GM19452 (cell line): ENCODE measurements at regions not wholly inside any gene's neighbourhood (a gene's known extent, or its start where the extent isn't known, plus 50 kb on each side); places are given as distances from the start of the nearest gene placed in this dataset.
"Not testable (repeated sequence)": the region's sequence is repeated elsewhere in the genome, so short reads cannot be mapped to it uniquely, and the experiment has no call there.

ENCODE experiments used
- ATAC-seq: cut with Tn5 transposase; IDR thresholded peaks from one replicate; pipeline ENCODE4 v1.9.1; 2021; ENCODE audit not compliant: unreplicated experiment

GRCh38 chr2:58466804-58467203 lies 225.7 kb upstream of the FANCL start:
- ATAC-seq = no peak

GRCh38 chr2:58466021-58466420 lies 224.9 kb upstream of the FANCL start:
- not testable (repeated sequence) for ATAC-seq

GRCh38 chr2:58460670-58461069 lies 219.5 kb upstream of the FANCL start:
- ATAC-seq = no peak

GRCh38 chr2:58449286-58450010 lies 208.3 kb upstream of the FANCL start:
- ATAC-seq = peak; percentile 83

GRCh38 chr2:58448845-58449244 lies 207.7 kb upstream of the FANCL start:
- no peak for ATAC-seq

- no peak for ATAC-seq
These were observed 207.0 kb upstream of the FANCL start for GRCh38 chr2:58448065-58448507.

GRCh38 chr2:58447586-58447985 lies 206.5 kb upstream of the FANCL start:
- ATAC-seq = no peak

- no peak for ATAC-seq
These were observed 200.5 kb upstream of the FANCL start for GRCh38 chr2:58441643-58442042.

GRCh38 chr2:58436872-58437271 lies 195.7 kb upstream of the FANCL start:
- ATAC-seq = no peak

GRCh38 chr2:58435246-58435645 lies 194.1 kb upstream of the FANCL start:
- ATAC-seq = no peak

- ATAC-seq = no peak
These were observed 193.6 kb upstream of the FANCL start for GRCh38 chr2:58434692-58435091.

- ATAC-seq = no peak
These were observed 191.5 kb upstream of the FANCL start for GRCh38 chr2:58432491-58433170.

GRCh38 chr2:58429014-58429875 lies 188.1 kb upstream of the FANCL start:
- no peak for ATAC-seq

- no peak for ATAC-seq
These were observed 187.2 kb upstream of the FANCL start for GRCh38 chr2:58428096-58429013.

- no peak for ATAC-seq
These were observed 186.5 kb upstream of the FANCL start for GRCh38 chr2:58427572-58428095.

- ATAC-seq = no peak
These were observed 184.2 kb upstream of the FANCL start for GRCh38 chr2:58425368-58425767.

GRCh38 chr2:58419983-58420382 lies 178.9 kb upstream of the FANCL start:
- ATAC-seq = no peak

- no peak for ATAC-seq
These were observed 175.6 kb upstream of the FANCL start for GRCh38 chr2:58416696-58417095.

- no peak for ATAC-seq
These were observed 173.4 kb upstream of the FANCL start for GRCh38 chr2:58414506-58414905.

GRCh38 chr2:58410549-58410948 lies 169.4 kb upstream of the FANCL start:
- no peak for ATAC-seq
